A549 (cell line): ENCODE measurements at regions not wholly inside any gene's neighbourhood (a gene's known extent, or its start where the extent isn't known, plus 50 kb on each side); places are given as distances from the start of the nearest gene placed in this dataset.

Experiments
- ATAC-seq, 2 experiments: fragments of 200-7000 bp in 1 of 2; fragments of >200 bp in 1 of 2; cut with Nextera tagmentation in 1 of 2; cut with Tn5 transposase in 1 of 2; 3 replicates each; pipeline versions ENCODE4 v1.8.0 to v1.9.1; 2018 to 2020; ENCODE audit warnings: mild to moderate bottlenecking in 1 of 2, moderate library complexity in 1 of 2
- CTCF ChIA-PET: fragments of 300-600 bp; sonication (Branson Sonifier 250); formaldehyde crosslinking; extraction: SDS; loops from one replicate; lab custom pipeline; 2021; ENCODE audit warnings: antibody characterized with exemption, inconsistent platforms; lab: Yijun Ruan, JAX
- POLR2A ChIA-PET: fragments of 350-600 bp; formaldehyde crosslinking; extraction: SDS; loops from one replicate; lab custom pipeline; 2021; ENCODE audit warnings: antibody characterized with exemption, inconsistent platforms; lab: Yijun Ruan, JAX
- DNase-seq, 2 experiments: peaks; one replicate each; pipeline versions ENCODE4 v3.0.0 to v3.0.0-alpha.2; 2011 to 2016; ENCODE audit warnings: low read depth in 1 of 2, low spot score in 1 of 2
- FAIRE-seq: peaks from 2 replicates; lab custom pipeline; 2011; peaks lifted over from hg19 to GRCh38; lab: Jason Lieb, UNC
- H3K27ac ChIP-seq, 2 experiments: fragments of >200 bp; sonication (Bioruptor Twin); formaldehyde crosslinking; 3 replicates each; pipeline ENCODE4 v1.5.1; 2016 to 2017
- H3K4me1 ChIP-seq: fragments of >200 bp; sonication (Bioruptor Twin); formaldehyde crosslinking; 3 replicates; pipeline ENCODE4 v1.6.1; 2016
- H3K4me2 ChIP-seq: fragments of >200 bp; sonication (Bioruptor Twin); formaldehyde crosslinking; 3 replicates; pipeline ENCODE4 v1.6.1; 2016
- H3K4me3 ChIP-seq: fragments of >200 bp; sonication (Bioruptor Twin); formaldehyde crosslinking; 3 replicates; pipeline ENCODE4 v1.5.1; 2016
- H3K9me3 ChIP-seq: fragments of >200 bp; sonication (Bioruptor Twin); formaldehyde crosslinking; 3 replicates; pipeline ENCODE4 v1.6.1; 2016
- ATOH8 ChIP-seq: fragments of 250-450 bp; sonication (Bioruptor Pico); IDR thresholded peaks from 2 replicates; pipeline ENCODE4 v1.5.0; 2020; ENCODE audit warnings: low read depth, mild to moderate bottlenecking, moderate library complexity
- CBX2 ChIP-seq: fragments of 200-600 bp; sonication (generic); IDR thresholded peaks from 2 replicates; pipeline ENCODE4 v1.6.1; 2016; ENCODE audit warnings: low read depth, mild to moderate bottlenecking, borderline replicate concordance
- CBX8 ChIP-seq: fragments of 200-600 bp; sonication (generic); IDR thresholded peaks from 2 replicates; pipeline ENCODE4 v1.6.1; 2016
- ELK1 ChIP-seq: fragments of 150-350 bp; IDR thresholded peaks from 2 replicates; pipeline ENCODE4 v1.6.1; 2014; ENCODE audit warnings: low read depth, mild to moderate bottlenecking, low read length
- EP300 ChIP-seq, 2 experiments: fragments of >200 bp; sonication (Bioruptor Twin); formaldehyde crosslinking; IDR thresholded peaks; 2 replicates in 1 of 2; 3 replicates in 1 of 2; pipeline ENCODE4 v1.6.1; 2016 to 2017
- FOSL2 ChIP-seq, 2 experiments: fragments of 450-650 bp in 1 of 2; fragments of >200 bp in 1 of 2; sonication (Bioruptor Twin) in 1 of 2; formaldehyde crosslinking; IDR thresholded peaks; 2 replicates each; pipeline versions ENCODE4 v1.5.0 to v1.6.1; 2016 to 2020; ENCODE audit warnings: mild to moderate bottlenecking in 1 of 2, moderate library complexity in 1 of 2
- FOXS1 ChIP-seq: fragments of 250-450 bp; sonication (Bioruptor Pico); IDR thresholded peaks from 2 replicates; pipeline ENCODE4 v1.5.0; 2020; ENCODE audit warnings: mild to moderate bottlenecking, moderate library complexity
- GATA3 ChIP-seq: IDR thresholded peaks from 2 replicates; pipeline ENCODE4 v1.6.1; 2012; ENCODE audit warnings: borderline replicate concordance
- HDAC2 ChIP-seq: fragments of 200-600 bp; sonication (generic); IDR thresholded peaks from 2 replicates; pipeline ENCODE4 v1.6.1; 2016
- HOXA7 ChIP-seq: fragments of 250-450 bp; sonication (Bioruptor Pico); IDR thresholded peaks from 2 replicates; pipeline ENCODE4 v1.5.0; 2020; ENCODE audit warnings: mild to moderate bottlenecking, moderate library complexity
- HOXB13 ChIP-seq: fragments of 250-450 bp; sonication (Bioruptor Pico); IDR thresholded peaks from 2 replicates; pipeline ENCODE4 v1.5.0; 2020; ENCODE audit warnings: low read depth, mild to moderate bottlenecking, moderate library complexity
- KDM1A ChIP-seq: fragments of 200-600 bp; sonication (generic); IDR thresholded peaks from 2 replicates; pipeline ENCODE4 v1.6.1; 2016; ENCODE audit warnings: low read depth, mild to moderate bottlenecking
- MAX ChIP-seq: IDR thresholded peaks from 2 replicates; pipeline ENCODE4 v1.6.1; 2012
- NPAS2 ChIP-seq: fragments of 250-450 bp; sonication (Bioruptor Pico); IDR thresholded peaks from 2 replicates; pipeline ENCODE4 v1.8.0; 2022; ENCODE audit warnings: mild to moderate bottlenecking, moderate library complexity, borderline replicate concordance
- RCOR1 ChIP-seq: fragments of 150-350 bp; IDR thresholded peaks from 2 replicates; pipeline ENCODE4 v1.6.1; 2014; ENCODE audit warnings: antibody characterized with exemption, low read length, low read depth
- RFX5 ChIP-seq: fragments of 450-650 bp; IDR thresholded peaks from 2 replicates; pipeline ENCODE4 v1.7.1; 2014; ENCODE audit warnings: antibody characterized with exemption, mild to moderate bottlenecking, moderate library complexity
- SMC3 ChIP-seq: fragments of >200 bp; sonication (Bioruptor Twin); formaldehyde crosslinking; IDR thresholded peaks from 3 replicates; pipeline ENCODE4 v1.6.1; 2018; ENCODE audit warnings: inconsistent platforms
- SREBF2 ChIP-seq: fragments of 450-650 bp; IDR thresholded peaks from 2 replicates; pipeline ENCODE4 v1.6.1; 2014; ENCODE audit warnings: mild to moderate bottlenecking, moderate library complexity
- TFCP2L1 ChIP-seq: fragments of 250-450 bp; sonication (Bioruptor Pico); IDR thresholded peaks from 2 replicates; pipeline ENCODE4 v1.5.0; 2021; ENCODE audit warnings: mild to moderate bottlenecking
- ZC3H11A ChIP-seq: fragments of 450-650 bp; IDR thresholded peaks from 2 replicates; pipeline ENCODE4 v1.6.1; 2014; ENCODE audit warnings: antibody characterized with exemption, mild to moderate bottlenecking
- WGBS: methylation state at CpG from one replicate; pipeline ENCODE4 v1.1.6; 2017; ENCODE audit errors: missing lambda C conversion rate; 5-methylcytosine and 5-hydroxymethylcytosine counted together
- TF ChIP-seq, protein P1 (sequence below): fragments of 250-450 bp; sonication (Bioruptor Pico); IDR thresholded peaks from 2 replicates; pipeline ENCODE4 v1.5.0; 2021; ENCODE audit warnings: mild to moderate bottlenecking, moderate library complexity, borderline replicate concordance
- TF ChIP-seq, protein P2 (sequence below): fragments of 200-600 bp; sonication (generic); IDR thresholded peaks from 2 replicates; pipeline ENCODE4 v1.6.1; 2016; ENCODE audit warnings: antibody characterized with exemption, mild to moderate bottlenecking, moderate library complexity

- ChIA-PET CTCF (no interaction called here), POLR2A (no interaction called here)
- H3K27ac ChIP-seq: no peak overlapping the region
- no peaks in the 10 kb centered on the region for H3K9me3 ChIP-seq
- 31% methylated on average over 5 of the region's 5 CpGs for WGBS
- DNase-seq (no peak), FAIRE-seq (no peak), ATAC-seq (no peak)
- TF ChIP-seq ATOH8 (CRISPR knock-in tag) (no peak), FOSL2 (IDR thresholded peaks at IDR 0.05) (no peak), FOSL2 (CRISPR knock-in tag; IDR thresholded peaks at IDR 0.05) (no peak), ELK1 (no peak), RCOR1 (no peak), HOXA7 (CRISPR knock-in tag) (no peak), EP300 (IDR thresholded peaks at IDR 0.05) (no peak), RFX5 (no peak), KDM1A (no peak), ZC3H11A (no peak), MAX (no peak), GATA3 (no peak)
- H3K4me3 ChIP-seq: no peak overlapping the region
- no peak overlapping the region for H3K4me2 ChIP-seq
- H3K4me1 ChIP-seq: no peaks in the 10 kb centered on the region
These were observed 95.4 kb upstream of the CADPS start for GRCh38 chr3:62970648-62971047.

- Histone ChIP-seq H3K4me3 (no peak overlapping the region), H3K4me1 (no peaks in the 10 kb centered on the region), H3K27ac (no peak overlapping the region), H3K4me2 (no peak overlapping the region), H3K9me3 (no peaks in the 10 kb centered on the region)
- DNase-seq: no peak
- ATAC-seq: no peak
- FAIRE-seq: no peak
- TF ChIP-seq HOXB13 (CRISPR knock-in tag): no peak
- no peak for TF ChIP-seq EP300 (IDR thresholded peaks at IDR 0.05)
- no peak for TF ChIP-seq NPAS2
- TF ChIP-seq CBX2: no peak
- TF ChIP-seq FOXS1: no peak
- TF ChIP-seq, protein P1, sequence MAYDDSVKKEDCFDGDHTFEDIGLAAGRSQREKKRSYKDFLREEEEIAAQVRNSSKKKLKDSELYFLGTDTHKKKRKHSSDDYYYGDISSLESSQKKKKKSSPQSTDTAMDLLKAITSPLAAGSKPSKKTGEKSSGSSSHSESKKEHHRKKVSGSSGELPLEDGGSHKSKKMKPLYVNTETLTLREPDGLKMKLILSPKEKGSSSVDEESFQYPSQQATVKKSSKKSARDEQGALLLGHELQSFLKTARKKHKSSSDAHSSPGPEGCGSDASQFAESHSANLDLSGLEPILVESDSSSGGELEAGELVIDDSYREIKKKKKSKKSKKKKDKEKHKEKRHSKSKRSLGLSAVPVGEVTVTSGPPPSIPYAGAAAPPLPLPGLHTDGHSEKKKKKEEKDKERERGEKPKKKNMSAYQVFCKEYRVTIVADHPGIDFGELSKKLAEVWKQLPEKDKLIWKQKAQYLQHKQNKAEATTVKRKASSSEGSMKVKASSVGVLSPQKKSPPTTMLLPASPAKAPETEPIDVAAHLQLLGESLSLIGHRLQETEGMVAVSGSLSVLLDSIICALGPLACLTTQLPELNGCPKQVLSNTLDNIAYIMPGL: no peak
- TF ChIP-seq, protein P2, sequence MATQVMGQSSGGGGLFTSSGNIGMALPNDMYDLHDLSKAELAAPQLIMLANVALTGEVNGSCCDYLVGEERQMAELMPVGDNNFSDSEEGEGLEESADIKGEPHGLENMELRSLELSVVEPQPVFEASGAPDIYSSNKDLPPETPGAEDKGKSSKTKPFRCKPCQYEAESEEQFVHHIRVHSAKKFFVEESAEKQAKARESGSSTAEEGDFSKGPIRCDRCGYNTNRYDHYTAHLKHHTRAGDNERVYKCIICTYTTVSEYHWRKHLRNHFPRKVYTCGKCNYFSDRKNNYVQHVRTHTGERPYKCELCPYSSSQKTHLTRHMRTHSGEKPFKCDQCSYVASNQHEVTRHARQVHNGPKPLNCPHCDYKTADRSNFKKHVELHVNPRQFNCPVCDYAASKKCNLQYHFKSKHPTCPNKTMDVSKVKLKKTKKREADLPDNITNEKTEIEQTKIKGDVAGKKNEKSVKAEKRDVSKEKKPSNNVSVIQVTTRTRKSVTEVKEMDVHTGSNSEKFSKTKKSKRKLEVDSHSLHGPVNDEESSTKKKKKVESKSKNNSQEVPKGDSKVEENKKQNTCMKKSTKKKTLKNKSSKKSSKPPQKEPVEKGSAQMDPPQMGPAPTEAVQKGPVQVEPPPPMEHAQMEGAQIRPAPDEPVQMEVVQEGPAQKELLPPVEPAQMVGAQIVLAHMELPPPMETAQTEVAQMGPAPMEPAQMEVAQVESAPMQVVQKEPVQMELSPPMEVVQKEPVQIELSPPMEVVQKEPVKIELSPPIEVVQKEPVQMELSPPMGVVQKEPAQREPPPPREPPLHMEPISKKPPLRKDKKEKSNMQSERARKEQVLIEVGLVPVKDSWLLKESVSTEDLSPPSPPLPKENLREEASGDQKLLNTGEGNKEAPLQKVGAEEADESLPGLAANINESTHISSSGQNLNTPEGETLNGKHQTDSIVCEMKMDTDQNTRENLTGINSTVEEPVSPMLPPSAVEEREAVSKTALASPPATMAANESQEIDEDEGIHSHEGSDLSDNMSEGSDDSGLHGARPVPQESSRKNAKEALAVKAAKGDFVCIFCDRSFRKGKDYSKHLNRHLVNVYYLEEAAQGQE: no peak
- no peak for TF ChIP-seq SREBF2
- no peak for TF ChIP-seq TFCP2L1 (CRISPR knock-in tag)
- TF ChIP-seq SMC3: no peak
- TF ChIP-seq HDAC2: no peak
- TF ChIP-seq CBX8: no peak
- CTCF ChIA-PET: no interaction called here
- POLR2A ChIA-PET: no interaction called here
- 0% methylated on average over 1 of the region's 1 CpG for WGBS
These were observed 100.3 kb upstream of the CADPS start for GRCh38 chr3:62975566-62975965.
